ENCODE measurements at regions not wholly inside any gene's neighbourhood (a gene's known extent, or its start where the extent isn't known, plus 50 kb on each side); places are given as distances from the start of the nearest gene placed in this dataset.
"Not testable (repeated sequence)": the region's sequence is repeated elsewhere in the genome, so short reads cannot be mapped to it uniquely, and the experiment has no call there.

- H3K9ac ChIP-seq: no peak overlapping the region
- no peaks in the 10 kb centered on the region for H3K4me1 ChIP-seq (ENCODE audit: control insufficient read depth in 1 of 2, insufficient read depth in 2 of 2, low read depth in 1 of 2, low read length in 1 of 2)
- H3K36me3 ChIP-seq (replicated peaks in 1 of 2; ENCODE audit: control insufficient read depth in 1 of 2, insufficient read depth in 2 of 2, low read length in 1 of 2): no peaks in the 10 kb centered on the region
- H3K4me2 ChIP-seq: no peak overlapping the region
- TF ChIP-seq MEF2A (IDR thresholded peaks at IDR 0.05; ENCODE audit: borderline replicate concordance, low read depth) (no peak), PBX3 (IDR thresholded peaks at IDR 0.05) (no peak), EP300 (IDR thresholded peaks at IDR 0.05; ENCODE audit: borderline replicate concordance in 1 of 2, low read depth in 1 of 2, low read length in 1 of 2) (no peak)
- no peaks in the 10 kb centered on the region for H3K79me2 ChIP-seq (ENCODE audit: insufficient read depth)
- DNase-seq: no peak
- CTCF ChIA-PET: no interaction called here
- H3K4me3 ChIP-seq (ENCODE audit: low read depth in 2 of 2, low read length in 1 of 2): no peak overlapping the region
- H3K9me2 ChIP-seq: no peaks in the 10 kb centered on the region
- no peak overlapping the region for H2AFZ ChIP-seq (ENCODE audit: low read depth)
- H4K20me1 ChIP-seq (ENCODE audit: insufficient read depth): no peaks in the 10 kb centered on the region
- no peak overlapping the region for H3K27ac ChIP-seq (ENCODE audit: low read depth in 2 of 2, low read length in 1 of 2)
- H3K27me3 ChIP-seq (ENCODE audit: insufficient read depth): no peaks in the 10 kb centered on the region
- H3F3A ChIP-seq (replicated peaks; ENCODE audit: insufficient read depth): no peaks in the 10 kb centered on the region
- POLR2A ChIA-PET: no interaction called here
- 15% methylated on average over 3 of the region's 3 CpGs for WGBS (ENCODE audit: low lambda C conversion rate)
- H3K9me3 ChIP-seq: no peaks in the 10 kb centered on the region
These were observed 806.8 kb downstream of the PLCL1 start for GRCh38 chr2:198611201-198611600.

DNA sequence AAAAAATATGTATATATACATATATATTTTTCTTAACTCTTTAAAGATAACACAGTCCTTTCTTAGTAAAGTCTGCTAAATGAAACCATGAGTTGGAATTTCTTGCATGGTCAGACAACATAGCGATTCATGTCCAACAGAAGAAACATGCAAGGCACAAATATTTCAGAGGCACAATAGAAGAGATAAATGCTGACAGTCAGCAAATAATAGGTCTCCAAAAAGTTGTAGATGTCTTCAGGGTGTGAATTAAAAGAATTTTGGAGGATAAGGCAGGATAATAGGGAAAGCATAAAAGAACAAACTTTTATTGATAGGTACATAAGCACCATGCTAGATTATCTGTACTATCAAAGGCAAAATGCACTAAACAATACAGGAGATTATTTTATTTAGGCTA, 800.2 kb downstream of the PLCL1 start:
- Histone ChIP-seq H3K4me2 (no peak overlapping the region), H3K36me3 (replicated peaks in 1 of 2; ENCODE audit: control insufficient read depth in 1 of 2, insufficient read depth in 2 of 2, low read length in 1 of 2) (no peaks in the 10 kb centered on the region), H3F3A (replicated peaks; ENCODE audit: insufficient read depth) (no peaks in the 10 kb centered on the region), H3K9me2 (no peaks in the 10 kb centered on the region), H3K27me3 (ENCODE audit: insufficient read depth) (no peaks in the 10 kb centered on the region), H3K9ac (no peak overlapping the region), H3K4me3 (ENCODE audit: low read depth in 2 of 2, low read length in 1 of 2) (no peak overlapping the region), H2AFZ (ENCODE audit: low read depth) (no peak overlapping the region), H3K79me2 (ENCODE audit: insufficient read depth) (no peaks in the 10 kb centered on the region), H3K9me3 (no peaks in the 10 kb centered on the region), H4K20me1 (ENCODE audit: insufficient read depth) (no peaks in the 10 kb centered on the region), H3K27ac (ENCODE audit: low read depth in 2 of 2, low read length in 1 of 2) (no peak overlapping the region), H3K4me1 (ENCODE audit: control insufficient read depth in 1 of 2, insufficient read depth in 2 of 2, low read depth in 1 of 2, low read length in 1 of 2) (no peaks in the 10 kb centered on the region)
- no peak for TF ChIP-seq GABPA (IDR thresholded peaks at IDR 0.05; ENCODE audit: low read depth)
- TF ChIP-seq ELF1 (IDR thresholded peaks at IDR 0.05): no peak
- TF ChIP-seq EZH2phosphoT487 (IDR thresholded peaks at IDR 0.05; ENCODE audit: borderline replicate concordance, low read depth): no peak
- TF ChIP-seq REST (IDR thresholded peaks at IDR 0.05; ENCODE audit: low read depth, low read length): no peak
- no peak for TF ChIP-seq RXRA (IDR thresholded peaks at IDR 0.05; ENCODE audit: borderline replicate concordance, low read depth)
- TF ChIP-seq JUND (IDR thresholded peaks at IDR 0.05): no peak
- TF ChIP-seq MXI1 (IDR thresholded peaks at IDR 0.05; ENCODE audit: low read depth, low read length): no peak
- no peak for TF ChIP-seq POLR2AphosphoS5 (IDR thresholded peaks at IDR 0.05; ENCODE audit: low read depth, low read length)
- TF ChIP-seq FOXM1 (IDR thresholded peaks at IDR 0.05; ENCODE audit: low read depth): no peak
- TF ChIP-seq RCOR1 (IDR thresholded peaks at IDR 0.05; ENCODE audit: low read length): no peak
- TF ChIP-seq CHD2 (IDR thresholded peaks at IDR 0.05; ENCODE audit: low read length, partially characterized antibody): no peak
- no peak for TF ChIP-seq NRF1 (IDR thresholded peaks at IDR 0.05; ENCODE audit: low read depth, low read length)
- 41% methylated on average over 1 of the region's 1 CpG for WGBS (ENCODE audit: low lambda C conversion rate)
- DNase-seq: no peak
- ChIA-PET CTCF (no interaction called here), POLR2A (no interaction called here)

DNA sequence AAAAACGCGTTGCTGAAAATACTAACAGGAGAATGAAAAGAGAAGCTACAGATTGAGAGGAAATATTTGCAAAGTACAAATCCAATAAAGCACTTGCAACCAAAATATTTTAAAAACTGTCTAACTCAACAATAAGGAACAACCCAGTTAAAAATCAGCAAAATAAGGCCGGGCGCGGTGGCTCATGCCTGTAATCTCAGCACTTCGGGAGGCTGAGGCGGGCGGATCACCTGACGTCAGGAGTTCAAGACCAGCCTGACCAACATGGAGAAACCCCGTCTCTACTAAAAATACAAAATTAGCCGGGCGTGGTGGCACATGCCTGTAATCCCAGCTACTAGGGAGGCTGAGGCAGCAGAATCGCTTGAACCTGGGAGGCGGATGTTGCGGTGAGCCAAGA, 798.6 kb downstream of the PLCL1 start:
- H3K9ac ChIP-seq; H3K9me3 ChIP-seq; H4K20me1 ChIP-seq (ENCODE audit: insufficient read depth); H3K27ac ChIP-seq (ENCODE audit: low read depth in 2 of 2, low read length in 1 of 2); DNase-seq; H3K4me1 ChIP-seq (ENCODE audit: control insufficient read depth in 1 of 2, insufficient read depth in 2 of 2, low read depth in 1 of 2, low read length in 1 of 2); H3K9me2 ChIP-seq; H3F3A ChIP-seq (replicated peaks; ENCODE audit: insufficient read depth); H3K4me2 ChIP-seq; H2AFZ ChIP-seq (ENCODE audit: low read depth); H3K4me3 ChIP-seq (ENCODE audit: low read depth in 2 of 2, low read length in 1 of 2); CTCF ChIA-PET; H3K36me3 ChIP-seq (replicated peaks in 1 of 2; ENCODE audit: control insufficient read depth in 1 of 2, insufficient read depth in 2 of 2, low read length in 1 of 2); H3K79me2 ChIP-seq (ENCODE audit: insufficient read depth); POLR2A ChIA-PET; H3K27me3 ChIP-seq (ENCODE audit: insufficient read depth): not testable (repeated sequence)
- WGBS (ENCODE audit: low lambda C conversion rate): 61% methylated on average over 15 of the region's 15 CpGs
